ENCODE measurements at regions not wholly inside any gene's neighbourhood (a gene's known extent, or its start where the extent isn't known, plus 50 kb on each side); places are given as distances from the start of the nearest gene placed in this dataset.
"Not testable (repeated sequence)": the region's sequence is repeated elsewhere in the genome, so short reads cannot be mapped to it uniquely, and the experiment has no call there.

DNA sequence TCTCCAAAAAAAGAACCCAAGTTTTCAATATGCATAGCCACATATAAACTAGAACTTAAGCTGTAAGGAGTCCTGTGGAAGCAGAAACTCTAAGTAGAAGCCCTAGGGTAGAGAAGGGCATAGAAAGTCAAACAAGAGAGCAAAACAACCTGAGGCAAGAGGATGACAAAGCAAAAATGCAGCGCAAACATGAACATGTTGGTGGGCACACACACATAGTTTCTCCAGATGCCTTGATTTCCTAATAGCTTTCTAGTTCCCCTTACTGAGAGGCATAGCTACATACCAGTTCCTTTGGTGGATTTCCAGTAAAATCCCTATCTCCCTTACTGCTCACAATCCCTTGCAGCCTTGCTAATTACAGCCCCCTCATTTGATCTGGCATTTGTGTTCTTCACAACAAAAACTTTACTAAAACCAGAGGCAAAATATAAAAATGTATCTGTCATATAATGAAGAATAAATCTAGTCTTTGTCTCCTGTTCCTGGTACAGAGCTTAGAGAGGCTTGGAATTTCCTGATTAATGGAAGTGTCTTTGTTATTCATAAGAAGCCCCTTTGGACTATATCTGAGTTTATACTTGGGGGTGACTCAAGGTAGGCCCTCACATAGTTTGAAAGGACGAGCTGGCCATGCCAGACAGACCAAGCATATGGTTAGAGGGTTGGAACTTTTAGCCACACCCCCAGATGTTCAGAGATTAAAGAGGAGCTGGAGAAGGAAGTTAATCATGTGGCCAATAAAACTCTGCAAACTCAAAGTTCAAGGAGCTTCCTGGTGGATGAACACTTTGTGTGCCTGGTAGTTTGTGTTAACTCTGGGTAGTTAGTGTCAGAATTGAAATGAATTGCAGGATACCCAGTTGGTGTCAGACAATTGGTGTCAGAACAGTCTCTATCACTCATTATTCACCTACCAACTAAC is 52.7 kb upstream of the ZCCHC13 start:
- DNase-seq (ENCODE audit: low read depth in 2 of 3, low spot score in 2 of 3) = peak in 2 of 3 donors; percentile 37 to 75

DNA sequence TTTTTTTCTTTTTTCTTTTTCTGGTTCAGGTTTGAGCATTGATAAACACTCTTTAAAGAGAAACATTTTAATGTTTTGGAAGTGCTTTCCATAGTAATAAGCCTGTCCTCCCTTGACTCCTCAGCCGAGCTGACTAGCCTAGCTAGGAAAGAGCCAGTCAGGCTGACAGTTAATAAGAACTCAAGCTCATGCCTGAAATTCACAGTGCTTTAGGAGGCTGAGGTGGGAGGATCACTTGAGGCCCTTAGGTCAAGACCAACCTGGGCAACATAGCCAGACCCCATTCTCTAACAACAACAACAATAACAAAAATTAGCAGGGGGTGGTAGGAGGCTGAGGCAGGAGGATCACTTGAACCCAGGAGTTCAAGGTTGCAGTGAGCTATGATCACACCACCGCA is 53.4 kb upstream of the ZCCHC13 start:
- no peak for DNase-seq (ENCODE audit: low read depth in 2 of 3, low spot score in 2 of 3)

DNA sequence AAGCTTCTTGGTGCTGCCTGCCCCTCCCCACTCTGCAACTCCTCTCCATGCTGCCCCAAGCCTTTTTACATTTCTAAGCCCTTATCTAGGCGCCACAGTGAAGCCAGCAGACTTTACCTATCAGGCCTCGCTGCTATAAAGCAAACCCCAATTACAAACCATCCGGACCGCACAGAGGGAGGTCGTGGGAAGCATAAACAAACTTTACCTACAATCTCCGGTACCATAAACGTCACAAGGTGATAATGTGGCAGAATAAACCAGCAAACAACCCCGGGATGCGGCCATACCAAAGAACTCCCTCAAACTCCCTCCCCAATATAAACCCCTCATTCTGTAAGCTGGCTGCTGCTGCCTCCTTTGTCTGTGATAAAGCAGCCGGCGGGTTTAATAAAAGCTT is 54.0 kb upstream of the ZCCHC13 start:
- no peak for DNase-seq (ENCODE audit: low read depth in 2 of 3, low spot score in 2 of 3)

DNA sequence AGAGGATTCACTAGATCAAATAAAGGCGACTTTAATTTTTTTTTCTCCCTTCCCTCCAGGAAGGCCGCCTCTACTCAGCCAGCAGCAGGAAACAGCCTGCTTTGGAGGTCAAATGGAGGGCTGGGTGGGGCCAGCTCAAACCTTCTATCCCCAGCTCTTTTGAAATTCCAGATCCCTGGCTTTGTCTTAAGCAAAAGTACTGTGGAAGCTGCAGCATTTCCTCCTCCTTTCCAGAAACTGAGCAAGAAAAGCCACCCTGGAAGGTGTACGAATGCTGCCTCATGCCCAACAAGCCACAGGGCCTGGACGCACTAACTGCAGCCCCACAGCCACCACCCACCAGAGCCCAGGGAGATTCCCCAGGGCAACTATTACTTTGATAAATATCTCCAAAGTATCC is 55.1 kb upstream of the ZCCHC13 start:
- DNase-seq (ENCODE audit: low read depth in 2 of 3, low spot score in 2 of 3) = no peak

DNA sequence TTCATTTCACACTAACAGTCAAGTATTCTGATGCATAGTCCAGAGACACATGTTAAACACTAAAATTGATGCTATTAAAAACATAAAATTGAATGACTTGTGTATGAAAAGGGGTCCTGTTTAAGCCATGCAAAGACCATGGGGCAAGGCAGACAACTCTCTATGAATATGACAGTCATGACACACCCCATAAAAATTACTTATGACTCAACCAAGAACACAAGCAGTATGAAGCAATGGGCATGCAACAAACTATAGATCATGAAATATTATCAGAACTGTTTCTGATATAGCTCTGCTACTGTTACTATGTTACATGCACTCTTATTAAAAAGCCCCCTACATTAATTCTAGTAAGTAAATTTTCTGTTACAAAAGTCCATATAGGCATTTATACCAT is 57.5 kb upstream of the ZCCHC13 start:
- DNase-seq (ENCODE audit: low read depth in 2 of 3, low spot score in 2 of 3) = no peak

DNA sequence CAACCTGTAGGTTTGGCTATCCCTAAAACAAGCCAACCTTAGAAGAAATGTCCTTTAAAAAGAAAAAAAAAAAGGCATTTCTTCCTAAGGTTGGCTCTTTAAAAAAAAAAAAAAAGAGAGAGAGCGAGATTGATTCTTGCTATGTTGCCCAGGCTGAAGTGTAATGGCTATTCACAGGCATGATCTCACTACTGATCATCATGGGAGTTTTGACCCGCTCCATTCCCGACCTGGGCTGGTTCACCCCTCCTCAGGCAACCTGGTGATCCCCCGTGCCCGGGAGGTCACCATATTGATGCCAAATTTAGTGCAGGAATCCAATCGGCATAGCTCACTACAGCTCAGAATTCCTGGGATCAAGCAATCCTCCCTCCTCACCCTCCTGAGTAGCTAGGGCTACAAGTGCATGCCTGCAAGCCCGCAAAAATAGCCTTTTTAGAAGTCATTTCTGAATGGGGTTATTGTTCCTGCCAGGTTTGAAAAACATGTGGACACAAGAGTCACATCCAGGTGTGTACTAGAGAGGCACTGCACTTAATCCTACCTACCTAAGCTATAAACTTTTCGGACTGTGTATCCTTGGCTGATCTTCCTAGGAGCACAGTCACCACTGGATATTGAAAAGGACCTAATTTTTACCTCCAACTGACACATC is 61.4 kb upstream of the ZCCHC13 start:
- DNase-seq (ENCODE audit: low read depth in 2 of 3, low spot score in 2 of 3) = no peak

DNA sequence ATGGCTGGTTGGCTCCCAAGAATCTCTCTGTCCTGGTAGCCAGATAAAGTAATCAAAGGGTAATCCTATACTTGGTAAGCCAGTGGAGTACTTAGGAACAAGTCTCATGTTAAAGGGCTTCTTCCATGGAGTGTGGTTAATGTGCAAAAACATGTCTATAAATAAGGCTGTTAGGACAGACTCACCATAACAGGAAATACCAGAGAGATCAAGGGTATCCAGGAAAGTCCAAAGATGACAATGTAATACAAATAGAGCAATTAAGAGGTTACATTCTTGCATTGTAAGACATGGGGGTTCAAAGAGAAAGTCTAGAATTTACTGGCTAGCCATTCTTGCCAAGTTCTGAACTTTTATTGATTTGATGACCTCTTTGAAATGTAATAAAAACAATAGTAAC is 61.9 kb upstream of the ZCCHC13 start:
- DNase-seq (ENCODE audit: low read depth in 2 of 3, low spot score in 2 of 3) = no peak

DNA sequence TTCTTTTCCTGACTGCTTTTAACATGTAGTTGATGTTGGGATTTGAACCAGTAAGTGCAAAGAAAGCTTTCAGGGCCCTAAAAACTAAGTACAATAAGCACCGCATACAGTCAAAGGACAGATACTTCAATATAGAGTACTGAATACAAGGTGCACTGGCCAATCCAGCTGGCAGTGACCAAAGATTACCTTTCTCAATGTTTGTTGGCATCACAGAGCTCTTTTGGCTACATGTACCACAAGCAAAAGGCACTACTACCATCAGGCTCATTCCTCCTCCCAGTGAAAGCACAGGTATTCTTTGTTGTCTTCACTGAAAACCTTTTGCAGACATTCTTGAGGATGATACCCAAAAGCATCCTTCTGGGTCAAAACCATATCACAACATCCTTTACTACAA is 65.2 kb upstream of the ZCCHC13 start:
- no peak for DNase-seq (ENCODE audit: low read depth in 2 of 3, low spot score in 2 of 3)

DNA sequence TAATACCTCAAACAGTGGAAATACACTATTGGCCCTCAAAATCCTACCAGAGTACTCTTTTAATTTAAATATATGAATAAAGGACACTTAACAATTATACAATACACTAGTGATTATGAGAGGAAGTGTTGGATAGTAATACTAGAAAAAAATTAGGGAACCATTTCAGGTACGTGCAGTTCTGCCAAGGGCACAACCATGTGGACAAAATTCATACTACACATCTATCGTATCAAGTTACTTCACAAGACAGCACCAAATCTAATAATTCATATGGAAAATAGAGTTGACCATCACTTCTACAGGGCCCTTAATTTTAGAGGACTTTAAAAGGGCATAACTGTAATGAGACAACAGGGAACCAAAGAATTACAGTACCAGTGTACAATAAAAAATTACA is 69.2 kb upstream of the ZCCHC13 start:
- DNase-seq (ENCODE audit: low read depth in 2 of 3, low spot score in 2 of 3) = peak in 1 of 3 donors; percentile 9

DNA sequence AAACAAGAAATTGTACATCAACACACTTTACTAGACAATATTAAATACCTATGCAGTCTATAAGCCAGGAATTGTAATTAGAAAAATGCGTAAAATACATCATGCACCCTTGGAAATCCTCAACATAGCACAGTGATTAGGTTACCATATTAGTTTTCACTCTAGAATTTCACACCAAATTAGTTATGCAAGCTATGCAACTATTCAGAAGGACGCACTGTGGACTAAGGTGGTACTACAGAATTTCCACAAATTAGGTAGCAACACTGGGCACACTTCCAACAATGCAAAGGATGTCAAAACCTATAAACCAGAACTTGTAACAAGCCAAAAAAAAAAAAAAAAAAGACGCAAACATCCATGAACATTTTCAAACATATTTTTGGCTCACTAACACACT is 71.1 kb upstream of the ZCCHC13 start:
- DNase-seq (ENCODE audit: low read depth in 2 of 3, low spot score in 2 of 3) = peak in 2 of 3 donors; percentile 16 to 66

DNA sequence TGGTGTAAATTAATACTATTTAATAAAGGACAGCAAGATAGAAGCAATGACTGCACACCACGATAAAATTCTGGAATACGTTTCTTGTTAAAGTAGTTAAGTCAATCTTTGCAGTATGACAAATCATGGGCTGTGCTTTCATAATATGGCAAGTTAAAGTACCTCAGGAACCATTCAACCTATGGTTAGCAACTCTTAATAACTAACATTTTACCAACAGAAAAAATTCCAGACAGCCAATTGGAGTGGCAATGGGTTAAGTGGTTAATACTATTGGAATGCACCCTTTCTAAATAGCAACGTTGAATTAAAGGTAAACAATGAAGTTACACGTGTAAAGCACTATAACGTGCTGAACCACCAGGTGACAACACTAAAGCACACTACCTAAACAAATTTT is 72.4 kb upstream of the ZCCHC13 start:
- no peak for DNase-seq (ENCODE audit: low read depth in 2 of 3, low spot score in 2 of 3)

DNA sequence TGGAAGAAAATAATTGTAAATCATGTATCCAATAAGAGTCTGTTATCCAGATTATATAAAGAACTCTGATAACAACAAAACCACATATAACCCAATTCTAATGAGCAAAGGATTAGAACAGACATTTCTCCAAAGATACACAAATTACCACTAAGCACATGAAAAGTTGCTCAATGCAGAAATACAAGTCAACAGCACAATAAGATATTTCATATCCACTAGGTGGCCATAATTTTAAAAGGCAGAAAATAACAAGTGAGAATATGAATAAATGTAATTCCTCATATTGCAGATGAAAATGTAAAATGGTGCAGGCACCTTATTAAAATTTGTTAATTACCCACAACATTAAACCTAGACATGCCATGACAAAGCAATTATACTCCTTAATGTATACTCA is 73.9 kb upstream of the ZCCHC13 start:
- DNase-seq (ENCODE audit: low read depth in 2 of 3, low spot score in 2 of 3) = peak in 1 of 3 donors; percentile 3

DNA sequence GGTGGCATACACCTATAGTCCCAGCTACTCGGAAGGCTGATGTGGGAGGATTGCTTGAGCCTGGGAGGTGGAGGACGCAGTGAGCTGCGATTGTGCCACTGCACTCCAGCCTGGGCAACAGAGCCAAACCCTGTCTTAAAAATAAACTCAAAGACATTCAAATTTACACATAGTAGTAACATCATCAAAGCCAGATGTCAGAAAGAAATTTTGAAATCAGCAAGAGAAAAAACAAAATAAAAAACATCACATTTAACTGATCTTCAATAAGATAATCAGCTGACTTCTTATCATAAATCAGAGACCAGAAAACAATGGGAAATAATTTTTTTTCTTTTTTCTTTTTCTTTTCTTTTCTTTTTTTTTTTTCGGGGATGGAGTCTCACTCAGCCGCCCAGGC is 78.9 kb upstream of the ZCCHC13 start:
- DNase-seq (ENCODE audit: low read depth in 2 of 3, low spot score in 2 of 3) = no peak

DNA sequence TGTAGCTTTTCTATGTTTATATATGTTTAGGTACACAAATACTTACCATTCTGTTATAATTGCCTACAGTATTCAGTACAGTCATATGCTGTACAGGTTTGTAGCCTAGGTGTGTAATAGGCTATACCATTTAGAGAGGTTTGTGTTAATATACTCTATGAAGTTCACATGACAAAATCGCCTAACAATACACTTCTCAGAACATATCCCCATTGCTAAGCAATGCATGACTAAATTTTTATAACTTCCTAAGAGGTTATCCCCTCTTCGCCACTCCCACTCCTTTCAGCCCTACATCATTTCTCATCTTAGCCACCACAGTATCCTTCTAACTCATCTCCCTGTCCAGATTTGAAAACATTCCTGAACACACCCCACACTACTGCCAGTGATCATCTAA is 83.7 kb upstream of the ZCCHC13 start:
- DNase-seq (ENCODE audit: low read depth in 2 of 3, low spot score in 2 of 3) = no peak

DNA sequence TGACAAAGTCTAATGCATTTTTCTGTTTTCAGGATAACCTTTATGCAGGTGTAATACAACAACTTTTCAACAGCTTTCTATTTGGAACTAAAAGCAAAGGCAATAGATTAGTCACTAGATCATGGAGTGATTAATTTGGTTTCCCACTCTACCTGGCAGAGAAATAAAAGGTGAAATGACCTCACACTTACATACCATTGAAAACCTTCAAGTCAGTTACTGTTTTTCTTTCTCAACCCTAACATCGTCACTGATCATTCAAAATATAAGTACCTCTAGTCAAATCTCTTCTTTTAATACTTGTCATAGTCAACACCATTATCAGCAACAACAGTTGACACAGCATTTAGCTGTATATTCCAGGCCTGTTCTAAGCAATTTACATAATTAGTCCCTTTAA is 85.1 kb upstream of the ZCCHC13 start:
- no peak for DNase-seq (ENCODE audit: low read depth in 2 of 3, low spot score in 2 of 3)

DNA sequence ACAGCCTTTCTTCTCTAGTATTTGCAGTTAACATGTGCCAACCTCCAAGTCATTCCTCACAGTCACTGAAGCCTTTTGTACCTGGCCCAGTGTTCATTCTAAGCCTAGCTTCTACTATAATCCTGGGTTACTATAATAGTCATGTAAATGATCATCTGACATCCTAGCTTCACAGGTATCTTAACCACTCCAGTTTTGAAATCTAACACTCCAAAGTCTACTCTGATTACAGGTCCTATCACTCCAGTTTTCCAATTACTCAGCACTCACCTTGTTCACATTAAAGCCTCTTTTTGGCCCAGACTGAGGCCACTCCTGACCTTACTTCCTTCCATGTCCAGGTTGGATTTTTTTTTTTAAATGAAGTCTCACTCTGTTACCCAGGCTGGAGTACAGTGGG is 87.6 kb upstream of the ZCCHC13 start:
- DNase-seq (ENCODE audit: low read depth in 2 of 3, low spot score in 2 of 3) = no peak

DNA sequence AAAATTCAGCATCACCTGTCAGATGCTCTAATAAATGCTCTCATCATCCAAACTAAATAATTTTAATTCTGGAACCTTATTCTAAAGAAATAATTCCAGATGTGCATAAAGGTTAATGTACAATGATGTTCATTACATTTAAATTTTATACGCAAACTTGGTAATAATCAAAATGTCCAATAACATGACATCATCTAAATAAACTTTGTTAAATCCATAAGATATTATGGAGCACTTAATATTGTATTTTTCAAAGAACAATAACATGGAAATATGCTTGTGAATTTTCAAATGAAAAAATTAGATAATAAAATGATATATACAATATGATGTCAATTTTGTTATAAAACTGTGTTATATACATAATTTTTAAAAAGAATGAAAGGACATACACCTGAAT is 92.1 kb upstream of the ZCCHC13 start:
- no peak for DNase-seq (ENCODE audit: low read depth in 2 of 3, low spot score in 2 of 3)

DNA sequence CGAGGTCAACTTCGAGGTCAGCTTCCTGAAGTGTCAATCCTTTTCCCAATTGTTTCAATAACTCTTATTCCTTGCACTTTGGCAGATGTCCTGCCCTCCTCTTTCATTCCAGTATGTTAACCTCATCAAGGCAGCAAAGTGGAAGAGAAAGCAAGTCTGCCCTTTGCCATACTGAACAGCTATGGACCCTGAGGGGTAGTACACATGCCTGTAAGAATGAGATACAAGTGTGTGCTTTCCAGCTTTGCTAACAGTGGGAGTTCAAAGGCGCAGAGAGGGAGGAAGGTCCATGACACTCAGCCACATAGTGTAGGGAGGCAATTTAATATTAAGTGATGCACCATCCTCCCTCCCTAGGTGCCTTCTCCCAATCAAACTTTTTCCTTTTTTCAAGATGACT is 96.4 kb upstream of the ZCCHC13 start:
- no peak for DNase-seq (ENCODE audit: low read depth in 2 of 3, low spot score in 2 of 3)

DNA sequence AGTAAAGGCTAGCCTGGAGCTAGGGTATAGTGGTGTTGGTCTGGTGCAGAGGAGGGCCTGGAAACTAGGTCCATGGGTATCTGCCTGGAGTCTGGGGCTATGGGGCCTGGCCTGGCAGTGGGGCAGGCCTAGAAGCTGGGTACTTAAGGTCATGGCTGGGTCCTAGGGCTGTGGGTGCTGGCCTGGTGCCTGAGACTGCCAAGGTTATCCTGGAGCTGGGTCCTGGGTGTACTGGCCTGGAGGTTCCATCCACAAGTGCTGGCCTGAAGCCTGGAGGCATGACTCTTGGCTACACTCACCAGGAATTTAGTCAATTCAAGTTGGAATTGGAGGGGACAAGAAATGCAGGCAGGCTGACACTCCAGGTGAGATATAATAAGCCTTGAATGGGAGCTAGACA is 108.4 kb upstream of the ZCCHC13 start:
- no peak for DNase-seq (ENCODE audit: low read depth in 2 of 3, low spot score in 2 of 3)

DNA sequence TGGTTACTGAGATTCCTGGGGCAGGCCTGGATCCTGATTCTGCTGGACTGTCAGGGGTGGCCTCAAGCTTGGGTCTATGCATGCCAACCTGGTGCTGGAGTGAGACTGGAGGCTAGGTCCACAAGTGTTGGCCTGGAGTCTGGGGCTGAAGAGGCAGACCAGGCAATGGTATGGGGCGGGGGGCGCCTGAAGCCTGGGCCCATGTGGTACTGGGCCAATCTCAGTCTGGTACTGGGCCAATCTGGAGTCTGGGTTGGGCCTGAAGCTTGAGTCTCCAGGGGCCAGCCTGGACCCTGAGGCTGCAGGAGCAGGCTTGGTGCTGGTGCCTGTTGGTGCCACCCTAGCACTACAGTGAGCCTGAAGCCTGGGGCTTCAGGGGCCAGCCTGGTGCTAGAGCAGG is 108.9 kb upstream of the ZCCHC13 start:
- DNase-seq (ENCODE audit: low read depth in 2 of 3, low spot score in 2 of 3) = no peak

DNA sequence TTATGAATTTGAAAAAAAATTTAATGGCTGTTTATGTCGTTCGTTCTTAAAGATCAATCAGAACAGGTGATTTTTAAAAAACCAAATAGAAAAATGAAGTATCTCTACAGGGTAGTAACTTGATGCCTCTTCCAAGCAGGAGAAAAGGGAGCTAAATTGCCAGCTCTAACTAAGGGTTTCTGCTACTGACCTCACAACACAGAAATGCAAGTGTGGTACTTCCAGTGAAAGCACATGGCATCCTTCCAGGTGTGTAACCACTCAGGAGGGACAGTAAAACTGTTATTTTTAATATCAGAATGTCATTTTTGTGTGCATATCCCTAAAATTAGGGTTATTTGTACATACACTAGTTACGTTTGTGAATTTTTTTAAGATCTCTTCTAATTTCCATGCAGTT is 116.8 kb upstream of the ZCCHC13 start:
- no peak for DNase-seq (ENCODE audit: low read depth in 2 of 3, low spot score in 2 of 3)

DNA sequence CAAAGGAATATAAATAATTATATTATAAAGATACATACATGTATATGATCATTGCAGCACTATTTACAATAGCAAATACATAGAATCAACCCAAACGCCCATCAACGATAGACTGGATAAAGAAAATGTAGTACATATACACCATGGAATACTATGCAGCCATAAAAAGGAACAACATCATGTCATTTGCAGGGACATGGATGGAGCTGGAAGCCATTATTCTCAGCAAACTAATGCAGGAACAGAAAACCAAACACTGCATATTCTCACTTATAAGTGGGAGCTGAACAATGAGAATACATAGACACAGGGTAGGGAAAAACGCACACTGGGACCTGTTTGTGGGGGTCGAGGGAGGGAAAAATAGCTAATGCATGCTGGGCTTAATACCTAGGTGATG is 120.9 kb upstream of the ZCCHC13 start:
- not testable (repeated sequence) for DNase-seq (ENCODE audit: low read depth in 2 of 3, low spot score in 2 of 3)

Measured in hematopoietic multipotent progenitor cell (in vitro differentiated cells).